Thyroid gland (tissue), 4 donors: ENCODE measurements at regions not wholly inside any gene's neighbourhood (a gene's known extent, or its start where the extent isn't known, plus 50 kb on each side); places are given as distances from the start of the nearest gene placed in this dataset.

Experiments
- CTCF ChIP-seq, 6 experiments: fragments of 200-600 bp in 3 of 6; fragments of 450-650 bp in 3 of 6; sonication (generic) in 3 of 6; IDR thresholded peaks; one replicate each; pipeline ENCODE4 v1.5.1; 2016 to 2019; ENCODE audit warnings: antibody characterized with exemption in 6 of 6, mild to moderate bottlenecking in 2 of 6, inconsistent platforms in 1 of 6, moderate library complexity in 1 of 6
- POLR2A ChIP-seq, 2 donors: fragments of 450-650 bp; IDR thresholded peaks; one replicate each; pipeline ENCODE4 v1.6.1; 2017; ENCODE audit warnings: antibody characterized with exemption in 2 of 2, mild to moderate bottlenecking in 2 of 2, moderate library complexity in 1 of 2

- no peak for TF ChIP-seq CTCF (IDR thresholded peaks at IDR 0.05)
- no peak for TF ChIP-seq POLR2A (IDR thresholded peaks at IDR 0.05)
Measured at GRCh38 chr2:74045454-74045853, 60.7 kb downstream of the TET3 start.
